ENCODE measurements at regions not wholly inside any gene's neighbourhood (a gene's known extent, or its start where the extent isn't known, plus 50 kb on each side); places are given as distances from the start of the nearest gene placed in this dataset.

DNA sequence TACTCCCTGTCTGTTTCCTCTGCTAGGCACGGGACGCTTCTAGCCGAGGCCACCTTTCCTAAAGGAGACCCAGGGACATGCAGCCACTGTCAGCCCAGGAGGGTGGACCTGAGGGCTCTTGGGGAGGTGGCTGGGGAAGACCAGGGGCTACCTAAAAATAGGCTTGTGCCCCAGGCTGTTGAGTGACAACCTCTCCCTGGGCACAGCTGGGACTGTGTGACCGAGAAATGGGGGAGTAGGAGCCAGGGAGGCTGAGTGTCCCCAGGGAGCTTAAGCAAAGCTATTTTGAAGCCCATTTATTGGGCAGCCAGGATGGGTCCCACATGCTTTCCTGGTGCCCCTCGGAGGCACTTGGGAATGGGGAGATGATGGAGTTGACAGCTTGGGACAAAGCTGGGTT lies 63.8 kb downstream of the CALML3 start:
- WGBS, 3 donors, result 35 to 72% (median 52%) methylated on average over 5 of the region's 5 CpGs
- no peak for DNase-seq
- H3K27me3 ChIP-seq (ENCODE audit: insufficient read depth in 3 of 3, low read length in 2 of 3), result peaks cover 0 to 1% (median 0%) of the 10 kb centered on the region in 3 donors
- H3K27ac ChIP-seq, result no peak overlapping the region
- TF ChIP-seq CTCF (IDR thresholded peaks at IDR 0.05), result no peak
- H3K36me3 ChIP-seq (ENCODE audit: insufficient read depth in 1 of 2, low read depth in 1 of 2), result no peaks in the 10 kb centered on the region
- H3K9me3 ChIP-seq, result no peaks in the 10 kb centered on the region
- H3K4me1 ChIP-seq, result peaks cover 8% of the 10 kb centered on the region
- intact Hi-C loops (cut with DNase I), result no loop called here
- peak; percentile 64 to 93 (median 80) for ATAC-seq
- no peak overlapping the region for H3K4me3 ChIP-seq
